Endothelial cell of umbilical vein (primary cell): ENCODE measurements at regions not wholly inside any gene's neighbourhood (a gene's known extent, or its start where the extent isn't known, plus 50 kb on each side); places are given as distances from the start of the nearest gene placed in this dataset.

Source experiments
- BruUV-seq: library from RNA; stranded (reverse); fragments of 400-500 nt; replicated peaks from 2 replicates; lab custom pipeline; 2021; lab: Mats Ljungman, UMichigan
- CTCF ChIA-PET: fragments of 300-600, 350-600 bp; sonication (Branson Sonifier 250); formaldehyde crosslinking; loops from one replicate; lab custom pipeline; 2021; ENCODE audit warnings: antibody characterized with exemption, inconsistent platforms; lab: Charles Lee
- POLR2A ChIA-PET: fragments of 300-600, 350-600 bp; sonication (Branson Sonifier 250); formaldehyde crosslinking; loops from one replicate; lab custom pipeline; 2021; ENCODE audit warnings: antibody characterized with exemption, inconsistent platforms; lab: Charles Lee
- DNase-seq: peaks from one replicate; pipeline ENCODE4 v3.0.0-alpha.2; 2011; ENCODE audit warnings: low read depth, low spot score
- FAIRE-seq: peaks from 2 replicates; lab custom pipeline; 2011; peaks lifted over from hg19 to GRCh38; lab: Jason Lieb, UNC
- H2AFZ ChIP-seq: 2 replicates; pipeline ENCODE4 v1.6.0; 2012; ENCODE audit warnings: low read depth, low read length, control low read depth, inconsistent platforms
- H3K27ac ChIP-seq: 2 replicates; pipeline ENCODE4 v1.5.1; 2011; ENCODE audit warnings: low read depth, mild to moderate bottlenecking, control low read depth, low read length, moderate library complexity; ENCODE audit not compliant: insufficient read depth
- H3K27me3 ChIP-seq, 2 experiments: 2 replicates each; pipeline versions ENCODE4 v1.6.0 to v1.6.1; 2011; ENCODE audit warnings: low read length in 2 of 2, mixed read lengths in 1 of 2; ENCODE audit not compliant: control insufficient read depth in 2 of 2, insufficient read depth in 2 of 2
- H3K36me3 ChIP-seq, 2 experiments: 2 replicates in 1 of 2; 3 replicates in 1 of 2; pipeline ENCODE4 v1.5.1; 2011; ENCODE audit warnings: low read length in 2 of 2, mild to moderate bottlenecking in 1 of 2, moderate library complexity in 1 of 2; ENCODE audit not compliant: control insufficient read depth in 2 of 2, insufficient read depth in 2 of 2; ENCODE audit errors: extremely low read depth in 1 of 2
- H3K4me1 ChIP-seq: 3 replicates; pipeline ENCODE4 v1.5.1; 2011; ENCODE audit warnings: mild to moderate bottlenecking, low read length; ENCODE audit not compliant: control insufficient read depth, insufficient read depth; ENCODE audit errors: extremely low read depth
- H3K4me2 ChIP-seq: 2 replicates; pipeline ENCODE4 v1.6.1; 2011; ENCODE audit warnings: low read length, control low read depth, mixed read lengths; ENCODE audit not compliant: insufficient read depth
- H3K4me3 ChIP-seq, 3 experiments: fragments of 200-600 bp in 1 of 3; sonication (generic), shearing (Covaris generic) in 1 of 3; replicated peaks in 1 of 3; 2 replicates each; pipeline ENCODE4 v1.5.1; 2011 to 2016; ENCODE audit warnings: control low read depth in 3 of 3, low read length in 3 of 3, mild to moderate bottlenecking in 2 of 3, inconsistent platforms in 1 of 3, low read depth in 1 of 3, moderate library complexity in 1 of 3; ENCODE audit not compliant: insufficient read depth in 1 of 3
- H3K79me2 ChIP-seq: 2 replicates; pipeline ENCODE4 v1.6.0; 2012; ENCODE audit warnings: low read length, inconsistent platforms; ENCODE audit not compliant: control insufficient read depth, insufficient read depth
- H3K9ac ChIP-seq: replicated peaks from 2 replicates; pipeline ENCODE3; 2011; ENCODE audit warnings: low read length, control low read depth; ENCODE audit not compliant: insufficient read depth; ENCODE audit errors: extremely low read depth
- H3K9me1 ChIP-seq: replicated peaks from 3 replicates; pipeline ENCODE4 v1.6.0; 2011; ENCODE audit warnings: mild to moderate bottlenecking, low read length; ENCODE audit not compliant: control insufficient read depth, insufficient read depth; ENCODE audit errors: extremely low read depth
- H3K9me3 ChIP-seq: replicated peaks from 2 replicates; pipeline ENCODE4 v1.5.1; 2012; ENCODE audit warnings: low read length, inconsistent platforms; ENCODE audit not compliant: control insufficient read depth, insufficient read depth
- H4K20me1 ChIP-seq: replicated peaks from 2 replicates; pipeline ENCODE3; 2011; ENCODE audit warnings: mild to moderate bottlenecking, low read length; ENCODE audit not compliant: control insufficient read depth, insufficient read depth; ENCODE audit errors: extremely low read depth
- EZH2 ChIP-seq: IDR thresholded peaks from 2 replicates; pipeline ENCODE4 v1.6.1; 2012; ENCODE audit warnings: borderline replicate concordance, low read depth, mild to moderate bottlenecking, moderate library complexity, low read length, inconsistent platforms; ENCODE audit not compliant: severe bottlenecking
- FOS ChIP-seq: IDR thresholded peaks from 2 replicates; pipeline ENCODE4 v1.6.1; 2011; ENCODE audit warnings: mild to moderate bottlenecking, low read length, moderate library complexity, borderline replicate concordance; ENCODE audit not compliant: insufficient read depth
- GATA2 ChIP-seq: IDR thresholded peaks from 2 replicates; pipeline ENCODE4 v1.7.0; 2011; ENCODE audit warnings: low read depth, mild to moderate bottlenecking, moderate library complexity, mixed read lengths, low read length; ENCODE audit not compliant: insufficient read length, insufficient read depth
- JUN ChIP-seq: IDR thresholded peaks from 2 replicates; pipeline ENCODE4 v1.6.1; 2011; ENCODE audit warnings: borderline replicate concordance, low read depth; ENCODE audit not compliant: insufficient read length, insufficient read depth
- MYC ChIP-seq: IDR thresholded peaks from one replicate; pipeline ENCODE4 v1.6.1; 2011; ENCODE audit warnings: mild to moderate bottlenecking, low read depth, low read length
- POLR2A ChIP-seq: IDR thresholded peaks from 2 replicates; pipeline ENCODE4 v1.6.1; 2012; ENCODE audit warnings: low read depth, mild to moderate bottlenecking, control low read depth, low read length
- POLR2AphosphoS5 ChIP-seq: IDR thresholded peaks from 2 replicates; pipeline ENCODE4 v1.6.1; 2012; ENCODE audit warnings: low read depth, mild to moderate bottlenecking, control low read depth, low read length, moderate library complexity; ENCODE audit not compliant: insufficient read depth
- dilution Hi-C: fragments of 300-500 bp; cut with MboI; formaldehyde crosslinking; loops from one replicate; pipeline ENCODE4 v1.15.0; 2019; ENCODE audit warnings: low sequenced_read_pairs; ENCODE audit not compliant: extremely low pct_ligation_motif_present
- intact Hi-C: fragments of 100-400 bp; cut with micrococcal nuclease; formaldehyde crosslinking; loops from one replicate; pipeline ENCODE4 v1.10.0; 2022
- TF ChIP-seq, protein P1 (sequence below), 2 donors: IDR thresholded peaks; 1 replicate in 1 of 2; 2 replicates in 1 of 2; pipeline ENCODE4 v1.5.1; 2011; ENCODE audit warnings: low read length in 2 of 2, mild to moderate bottlenecking in 2 of 2, moderate library complexity in 2 of 2, control low read depth in 1 of 2, inconsistent platforms in 1 of 2, low read depth in 1 of 2; ENCODE audit not compliant: insufficient read depth in 1 of 2; ENCODE audit errors: extremely low read depth in 1 of 2
- TF ChIP-seq, protein P2 (sequence below): IDR thresholded peaks from 2 replicates; pipeline ENCODE4 v1.6.1; 2011; ENCODE audit not compliant: insufficient read depth, insufficient read length

DNA sequence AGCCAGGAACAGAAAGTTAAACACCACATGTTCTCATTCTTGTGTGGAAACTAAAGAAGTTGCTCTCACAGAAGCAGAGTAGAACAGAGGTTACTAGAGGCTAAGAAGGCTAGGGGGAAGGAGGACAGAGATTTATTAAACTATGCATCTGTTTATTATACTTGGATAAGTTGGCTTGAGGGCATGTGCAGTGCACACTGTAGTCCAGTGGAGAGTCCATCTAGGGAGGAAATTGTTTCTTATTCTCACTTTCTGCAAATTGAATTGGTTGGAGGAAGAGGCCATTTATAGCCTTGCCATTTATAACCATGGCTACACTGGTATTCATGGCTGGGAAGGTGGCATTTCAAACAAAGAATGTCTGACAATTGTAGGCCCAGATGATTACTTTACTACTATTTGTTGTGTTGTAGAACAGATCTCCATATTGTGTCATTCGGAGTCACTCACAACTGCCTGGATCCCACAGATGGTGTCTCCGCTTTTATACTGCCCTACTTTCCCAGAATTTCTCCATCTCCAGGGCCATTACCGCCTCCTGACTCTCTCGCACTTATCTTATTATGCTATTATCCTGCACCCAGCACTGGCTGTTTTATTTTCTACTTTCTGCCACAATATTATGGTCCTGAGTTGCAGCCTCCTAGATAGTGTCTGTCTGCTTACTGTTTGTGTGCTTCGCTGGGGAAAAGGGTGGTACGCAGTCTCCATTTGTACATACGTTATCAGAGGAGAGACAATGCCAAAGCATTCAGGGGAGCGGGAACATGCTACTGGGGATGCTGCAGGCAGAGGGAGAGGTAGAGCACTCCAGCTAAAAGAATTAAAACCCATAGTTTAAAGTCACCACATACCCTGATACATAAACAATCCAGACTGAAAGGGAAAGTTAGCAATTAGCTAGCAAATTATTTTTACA, 169.3 kb upstream of the BLID start:
- BruUV-seq = no TSS peak
- H3K27me3 ChIP-seq = peaks cover 0 to 3% of the 10 kb centered on the region in 2 experiments
- no peaks in the 10 kb centered on the region for H3K4me1 ChIP-seq
- H4K20me1 ChIP-seq = no peaks in the 10 kb centered on the region
- no peaks in the 10 kb centered on the region for H3K36me3 ChIP-seq
- H3K27ac ChIP-seq = no peak overlapping the region
- intact Hi-C loops (no loop called here), dilution Hi-C loops (no loop called here)
- FAIRE-seq = no peak
- TF ChIP-seq POLR2AphosphoS5 (no peak), GATA2 (no peak), FOS (no peak), JUN (no peak), MYC (no peak), EZH2 (no peak), POLR2A (no peak)
- TF ChIP-seq, protein P1, sequence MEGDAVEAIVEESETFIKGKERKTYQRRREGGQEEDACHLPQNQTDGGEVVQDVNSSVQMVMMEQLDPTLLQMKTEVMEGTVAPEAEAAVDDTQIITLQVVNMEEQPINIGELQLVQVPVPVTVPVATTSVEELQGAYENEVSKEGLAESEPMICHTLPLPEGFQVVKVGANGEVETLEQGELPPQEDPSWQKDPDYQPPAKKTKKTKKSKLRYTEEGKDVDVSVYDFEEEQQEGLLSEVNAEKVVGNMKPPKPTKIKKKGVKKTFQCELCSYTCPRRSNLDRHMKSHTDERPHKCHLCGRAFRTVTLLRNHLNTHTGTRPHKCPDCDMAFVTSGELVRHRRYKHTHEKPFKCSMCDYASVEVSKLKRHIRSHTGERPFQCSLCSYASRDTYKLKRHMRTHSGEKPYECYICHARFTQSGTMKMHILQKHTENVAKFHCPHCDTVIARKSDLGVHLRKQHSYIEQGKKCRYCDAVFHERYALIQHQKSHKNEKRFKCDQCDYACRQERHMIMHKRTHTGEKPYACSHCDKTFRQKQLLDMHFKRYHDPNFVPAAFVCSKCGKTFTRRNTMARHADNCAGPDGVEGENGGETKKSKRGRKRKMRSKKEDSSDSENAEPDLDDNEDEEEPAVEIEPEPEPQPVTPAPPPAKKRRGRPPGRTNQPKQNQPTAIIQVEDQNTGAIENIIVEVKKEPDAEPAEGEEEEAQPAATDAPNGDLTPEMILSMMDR (IDR thresholded peaks at IDR 0.05; ENCODE audit: extremely low read depth in 1 of 2, insufficient read depth in 1 of 2, low read depth in 1 of 2, low read length in 2 of 2) = no peak
- TF ChIP-seq, protein P2, sequence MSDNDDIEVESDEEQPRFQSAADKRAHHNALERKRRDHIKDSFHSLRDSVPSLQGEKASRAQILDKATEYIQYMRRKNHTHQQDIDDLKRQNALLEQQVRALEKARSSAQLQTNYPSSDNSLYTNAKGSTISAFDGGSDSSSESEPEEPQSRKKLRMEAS = no peak
- no peaks in the 10 kb centered on the region for H3K79me2 ChIP-seq
- no peak overlapping the region for H3K4me2 ChIP-seq
- no peaks in the 10 kb centered on the region for H3K9me1 ChIP-seq
- no peak overlapping the region for H2AFZ ChIP-seq
- H3K4me3 ChIP-seq = no peak overlapping the region
- POLR2A ChIA-PET = no interaction called here
- CTCF ChIA-PET = interaction anchor here (1.2 to 1.4 kb wide), 2 partner anchors 70 to 221 kb away, joined by 3 read pairs; no protein-coding TSS in a partner anchor
- DNase-seq = no peak
- H3K9ac ChIP-seq = no peak overlapping the region
- H3K9me3 ChIP-seq = no peaks in the 10 kb centered on the region
